Activated CD8-positive, alpha-beta memory T cell treated with anti-CD3 and anti-CD28 coated beads, Interleukin-2, amount 10 ng/mL, durations not matched to agents 7 days and 5 days (primary cell): ENCODE measurements at regions not wholly inside any gene's neighbourhood (a gene's known extent, or its start where the extent isn't known, plus 50 kb on each side); places are given as distances from the start of the nearest gene placed in this dataset.

Experiments used
- ATAC-seq: fragments of 150-1000 bp; cut with Tn5 transposase; one replicate; pipeline ENCODE4 v1.10.0; 2021; ENCODE audit warnings: moderate library complexity
- CTCF ChIA-PET: fragments of 350-600 bp; sonication (Branson Sonifier 250); formaldehyde crosslinking; loops from one replicate; lab custom pipeline; 2021; ENCODE audit warnings: antibody characterized with exemption; lab: Charles Lee
- DNase-seq: peaks from one replicate; pipeline ENCODE4 v3.0.0-alpha.2; 2020
- H3K27ac Mint-ChIP-seq: one replicate; pipeline ENCODE4 v1.8.0; 2021; ENCODE audit warnings: mild to moderate bottlenecking, mixed read lengths
- H3K27me3 Mint-ChIP-seq: one replicate; pipeline ENCODE4 v1.8.0; 2021; ENCODE audit warnings: mixed read lengths
- H3K36me3 Mint-ChIP-seq: one replicate; pipeline ENCODE4 v1.8.0; 2021; ENCODE audit warnings: mild to moderate bottlenecking, mixed read lengths
- H3K4me1 Mint-ChIP-seq: one replicate; pipeline ENCODE4 v1.8.0; 2021; ENCODE audit warnings: mixed read lengths
- H3K4me3 Mint-ChIP-seq: one replicate; pipeline ENCODE4 v1.8.0; 2021; ENCODE audit warnings: mild to moderate bottlenecking, moderate library complexity, mixed read lengths
- H3K9me3 Mint-ChIP-seq: one replicate; pipeline ENCODE4 v1.8.0; 2022; ENCODE audit warnings: low read depth, mixed read lengths

GRCh38 chr2:144668493-144669110 is 148.7 kb upstream of the ZEB2 start:
- DNase-seq (no peak), ATAC-seq (no peak)
- Mint-ChIP-seq H3K9me3 (no peaks in the 10 kb centered on the region), H3K36me3 (no peaks in the 10 kb centered on the region), H3K27me3 (peaks cover 16% of the 10 kb centered on the region), H3K4me1 (no peaks in the 10 kb centered on the region), H3K27ac (no peak overlapping the region), H3K4me3 (no peak overlapping the region)
- CTCF ChIA-PET: no interaction called here

GRCh38 chr2:144666032-144666431 is 146.1 kb upstream of the ZEB2 start:
- H3K27me3 Mint-ChIP-seq: peaks cover 14% of the 10 kb centered on the region
- ATAC-seq (no peak), DNase-seq (no peak)
- H3K4me3 Mint-ChIP-seq: no peak overlapping the region
- no peaks in the 10 kb centered on the region for H3K9me3 Mint-ChIP-seq
- CTCF ChIA-PET: no interaction called here
- no peaks in the 10 kb centered on the region for H3K4me1 Mint-ChIP-seq
- H3K36me3 Mint-ChIP-seq: no peaks in the 10 kb centered on the region
- no peak overlapping the region for H3K27ac Mint-ChIP-seq

GRCh38 chr2:144663207-144663606 is 143.3 kb upstream of the ZEB2 start:
- H3K36me3 Mint-ChIP-seq: no peaks in the 10 kb centered on the region
- H3K27ac Mint-ChIP-seq: no peak overlapping the region
- ATAC-seq: no peak
- H3K4me1 Mint-ChIP-seq: peaks cover 12% of the 10 kb centered on the region
- H3K4me3 Mint-ChIP-seq: no peak overlapping the region
- CTCF ChIA-PET: no interaction called here
- DNase-seq: no peak
- H3K27me3 Mint-ChIP-seq: peaks cover 10% of the 10 kb centered on the region
- H3K9me3 Mint-ChIP-seq: no peaks in the 10 kb centered on the region

- Mint-ChIP-seq H3K36me3 (no peaks in the 10 kb centered on the region), H3K27me3 (peaks cover 6% of the 10 kb centered on the region), H3K27ac (no peak overlapping the region), H3K9me3 (no peaks in the 10 kb centered on the region), H3K4me1 (peaks cover 12% of the 10 kb centered on the region), H3K4me3 (no peak overlapping the region)
- DNase-seq: no peak
- CTCF ChIA-PET: no interaction called here
- ATAC-seq: no peak
These were observed 140.8 kb upstream of the ZEB2 start for GRCh38 chr2:144660518-144661316.

- peak; percentile 94 for ATAC-seq
- no peak overlapping the region for H3K27ac Mint-ChIP-seq
- CTCF ChIA-PET: no interaction called here
These were observed 139.9 kb upstream of the ZEB2 start for GRCh38 chr2:144659731-144660275.

GRCh38 chr2:144654523-144654922 is 134.6 kb upstream of the ZEB2 start:
- no peak overlapping the region for H3K4me3 Mint-ChIP-seq
- peaks cover 4% of the 10 kb centered on the region for H3K27me3 Mint-ChIP-seq
- H3K36me3 Mint-ChIP-seq: no peaks in the 10 kb centered on the region
- ATAC-seq (no peak), DNase-seq (no peak)
- no peak overlapping the region for H3K27ac Mint-ChIP-seq
- CTCF ChIA-PET: no interaction called here
- no peaks in the 10 kb centered on the region for H3K9me3 Mint-ChIP-seq
- H3K4me1 Mint-ChIP-seq: peaks cover 2% of the 10 kb centered on the region

More at GRCh38 chr2:144659731-144660275, 139.9 kb upstream of the ZEB2 start:
- Mint-ChIP-seq H3K27me3 (peaks cover 6% of the 10 kb centered on the region), H3K9me3 (no peaks in the 10 kb centered on the region), H3K4me1 (peaks cover 12% of the 10 kb centered on the region), H3K36me3 (no peaks in the 10 kb centered on the region), H3K4me3 (no peak overlapping the region)
- peak; percentile 84 for DNase-seq

GRCh38 chr2:144650907-144651306 is 131.0 kb upstream of the ZEB2 start:
- DNase-seq (no peak), ATAC-seq (no peak)
- CTCF ChIA-PET: no interaction called here
- Mint-ChIP-seq H3K36me3 (no peaks in the 10 kb centered on the region), H3K9me3 (no peaks in the 10 kb centered on the region), H3K4me1 (no peaks in the 10 kb centered on the region), H3K27me3 (peaks cover 6% of the 10 kb centered on the region), H3K27ac (no peak overlapping the region), H3K4me3 (no peak overlapping the region)

GRCh38 chr2:144648837-144649465 is 129.0 kb upstream of the ZEB2 start:
- H3K4me3 Mint-ChIP-seq: no peak overlapping the region
- DNase-seq: no peak
- H3K4me1 Mint-ChIP-seq: peaks cover 4% of the 10 kb centered on the region
- no peak for ATAC-seq
- no peaks in the 10 kb centered on the region for H3K9me3 Mint-ChIP-seq
- H3K36me3 Mint-ChIP-seq: no peaks in the 10 kb centered on the region
- CTCF ChIA-PET: no interaction called here
- H3K27ac Mint-ChIP-seq: no peak overlapping the region
- peaks cover 4% of the 10 kb centered on the region for H3K27me3 Mint-ChIP-seq

GRCh38 chr2:144645083-144645778 is 125.3 kb upstream of the ZEB2 start:
- peaks cover 26% of the 10 kb centered on the region for H3K27me3 Mint-ChIP-seq
- ATAC-seq (peak; percentile 49), DNase-seq (peak; percentile 46)
- no peak overlapping the region for H3K27ac Mint-ChIP-seq
- H3K4me3 Mint-ChIP-seq: no peak overlapping the region
- no peaks in the 10 kb centered on the region for H3K9me3 Mint-ChIP-seq
- peaks cover 4% of the 10 kb centered on the region for H3K4me1 Mint-ChIP-seq
- H3K36me3 Mint-ChIP-seq: no peaks in the 10 kb centered on the region
- CTCF ChIA-PET: no interaction called here

GRCh38 chr2:144644549-144644948 is 124.6 kb upstream of the ZEB2 start:
- CTCF ChIA-PET: no interaction called here
- DNase-seq: no peak
- Mint-ChIP-seq H3K27ac (no peak overlapping the region), H3K27me3 (peaks cover 26% of the 10 kb centered on the region), H3K9me3 (no peaks in the 10 kb centered on the region), H3K4me3 (no peak overlapping the region), H3K4me1 (peaks cover 4% of the 10 kb centered on the region), H3K36me3 (no peaks in the 10 kb centered on the region)
- ATAC-seq: no peak

- peaks cover 26% of the 10 kb centered on the region for H3K27me3 Mint-ChIP-seq
- no peak for ATAC-seq
These were observed 123.8 kb upstream of the ZEB2 start for GRCh38 chr2:144643537-144644336.

GRCh38 chr2:144642856-144643255 is 122.9 kb upstream of the ZEB2 start:
- Mint-ChIP-seq H3K36me3 (no peaks in the 10 kb centered on the region), H3K4me3 (no peak overlapping the region), H3K4me1 (peaks cover 4% of the 10 kb centered on the region), H3K27me3 (peaks cover 26% of the 10 kb centered on the region), H3K9me3 (peaks cover 2% of the 10 kb centered on the region), H3K27ac (no peak overlapping the region)
- ATAC-seq (no peak), DNase-seq (no peak)
- CTCF ChIA-PET: no interaction called here

More at GRCh38 chr2:144643537-144644336, 123.8 kb upstream of the ZEB2 start:
- CTCF ChIA-PET: no interaction called here
- Mint-ChIP-seq H3K36me3 (no peaks in the 10 kb centered on the region), H3K27ac (no peak overlapping the region), H3K4me1 (peaks cover 4% of the 10 kb centered on the region), H3K9me3 (peaks cover 2% of the 10 kb centered on the region), H3K4me3 (no peak overlapping the region)
- DNase-seq: no peak
